Activated T-cell treated with anti-CD3 and anti-CD28 coated beads, Interleukin-2, amount 50 U/mL, for 72 hours (primary cell): ENCODE measurements at regions not wholly inside any gene's neighbourhood (a gene's known extent, or its start where the extent isn't known, plus 50 kb on each side); places are given as distances from the start of the nearest gene placed in this dataset.
"Not testable (repeated sequence)": the region's sequence is repeated elsewhere in the genome, so short reads cannot be mapped to it uniquely, and the experiment has no call there.

Source experiments
- ATAC-seq, 2 donors: fragments of 150-1000 bp; cut with Tn5 transposase; replicated peaks in 1 of 2; 2 replicates each; pipeline ENCODE4 v1.10.0; 2021; ENCODE audit warnings: moderate library complexity in 2 of 2, mild to moderate bottlenecking in 1 of 2
- DNase-seq, 2 donors: peaks; one replicate each; pipeline ENCODE4 v3.0.0; 2021 to 2022; ENCODE audit warnings: mixed read lengths in 1 of 2
- H3K27ac Mint-ChIP-seq: one replicate; pipeline ENCODE4 v1.8.0; 2022; ENCODE audit warnings: mild to moderate bottlenecking, moderate library complexity, mixed read lengths
- H3K27me3 Mint-ChIP-seq: one replicate; pipeline ENCODE4 v1.8.0; 2022; ENCODE audit warnings: low read depth, mixed read lengths
- H3K36me3 Mint-ChIP-seq, 2 donors: one replicate each; pipeline ENCODE4 v1.8.0; 2022; ENCODE audit warnings: mixed read lengths in 2 of 2, mild to moderate bottlenecking in 1 of 2; ENCODE audit not compliant: insufficient read depth in 2 of 2
- H3K4me1 Mint-ChIP-seq: one replicate; pipeline ENCODE4 v1.8.0; 2022; ENCODE audit warnings: low read depth, mixed read lengths
- H3K4me3 Mint-ChIP-seq, 2 donors: one replicate each; pipeline ENCODE4 v1.8.0; 2022; ENCODE audit warnings: mild to moderate bottlenecking in 2 of 2, mixed read lengths in 2 of 2, moderate library complexity in 2 of 2
- H3K9me3 Mint-ChIP-seq, 2 donors: one replicate each; pipeline ENCODE4 v1.8.0; 2022; ENCODE audit warnings: mixed read lengths in 2 of 2

- ATAC-seq (no peak), DNase-seq (no peak)
- Mint-ChIP-seq H3K4me3 (no peak overlapping the region), H3K27ac (no peak overlapping the region), H3K36me3 (no peaks in the 10 kb centered on the region), H3K9me3 (peaks cover 3 to 5% of the 10 kb centered on the region in 2 donors), H3K4me1 (peaks cover 7% of the 10 kb centered on the region), H3K27me3 (peaks cover 6% of the 10 kb centered on the region)
These were observed 302.7 kb downstream of the SFMBT2 start for GRCh38 chr10:7108141-7108540.

GRCh38 chr10:7107285-7107684 is 303.5 kb downstream of the SFMBT2 start:
- Mint-ChIP-seq H3K9me3 (peaks cover 3 to 5% of the 10 kb centered on the region in 2 donors), H3K4me1 (peaks cover 7% of the 10 kb centered on the region), H3K27ac (no peak overlapping the region), H3K36me3 (no peaks in the 10 kb centered on the region), H3K4me3 (no peak overlapping the region), H3K27me3 (peaks cover 6% of the 10 kb centered on the region)
- ATAC-seq (peak in 1 of 2 donors; percentile 36), DNase-seq (peak in 1 of 2 donors; percentile 7)

GRCh38 chr10:7104379-7104778 is 306.5 kb downstream of the SFMBT2 start:
- H3K4me1 Mint-ChIP-seq, H3K4me3 Mint-ChIP-seq, H3K27ac Mint-ChIP-seq, H3K9me3 Mint-ChIP-seq, DNase-seq, ATAC-seq, H3K27me3 Mint-ChIP-seq, H3K36me3 Mint-ChIP-seq: not testable (repeated sequence)

GRCh38 chr10:7102557-7103349 is 308.1 kb downstream of the SFMBT2 start:
- ATAC-seq = peak in 1 of 2 donors; percentile 80
- no peaks in the 10 kb centered on the region for H3K36me3 Mint-ChIP-seq
- H3K27me3 Mint-ChIP-seq = peaks cover 6% of the 10 kb centered on the region
- no peak overlapping the region for H3K4me3 Mint-ChIP-seq
- H3K4me1 Mint-ChIP-seq = peaks cover 7% of the 10 kb centered on the region
- DNase-seq = no peak
- H3K9me3 Mint-ChIP-seq = peaks cover 3 to 5% of the 10 kb centered on the region in 2 donors
- no peak overlapping the region for H3K27ac Mint-ChIP-seq

- H3K9me3 Mint-ChIP-seq = peaks cover 3 to 5% of the 10 kb centered on the region in 2 donors
- H3K4me3 Mint-ChIP-seq = no peak overlapping the region
- ATAC-seq = no peak
- H3K4me1 Mint-ChIP-seq = peaks cover under 1% of the 10 kb centered on the region
- H3K27ac Mint-ChIP-seq = no peak overlapping the region
- no peaks in the 10 kb centered on the region for H3K36me3 Mint-ChIP-seq
- no peak for DNase-seq
- peaks cover 6% of the 10 kb centered on the region for H3K27me3 Mint-ChIP-seq
These were observed 308.8 kb downstream of the SFMBT2 start for GRCh38 chr10:7102084-7102483.

GRCh38 chr10:7101451-7101850 is 309.4 kb downstream of the SFMBT2 start:
- Mint-ChIP-seq H3K4me1 (no peaks in the 10 kb centered on the region), H3K4me3 (no peak overlapping the region), H3K27me3 (peaks cover 6% of the 10 kb centered on the region), H3K36me3 (no peaks in the 10 kb centered on the region), H3K27ac (no peak overlapping the region), H3K9me3 (peaks cover 3 to 5% of the 10 kb centered on the region in 2 donors)
- DNase-seq (no peak), ATAC-seq (no peak)

GRCh38 chr10:7100032-7100702 is 310.7 kb downstream of the SFMBT2 start:
- Mint-ChIP-seq H3K27me3 (peaks cover 6% of the 10 kb centered on the region), H3K27ac (no peak overlapping the region), H3K4me1 (no peaks in the 10 kb centered on the region), H3K36me3 (no peaks in the 10 kb centered on the region), H3K9me3 (peaks cover 3 to 5% of the 10 kb centered on the region in 2 donors), H3K4me3 (no peak overlapping the region)
- DNase-seq (no peak), ATAC-seq (no peak)

- no peaks in the 10 kb centered on the region for H3K27me3 Mint-ChIP-seq
- no peak overlapping the region for H3K27ac Mint-ChIP-seq
These were observed 312.6 kb downstream of the SFMBT2 start for GRCh38 chr10:7098160-7098762.

GRCh38 chr10:7094781-7095180 is 316.1 kb downstream of the SFMBT2 start:
- no peaks in the 10 kb centered on the region for H3K36me3 Mint-ChIP-seq
- H3K4me3 Mint-ChIP-seq = no peak overlapping the region
- H3K27me3 Mint-ChIP-seq = no peaks in the 10 kb centered on the region
- ATAC-seq (no peak), DNase-seq (no peak)
- H3K9me3 Mint-ChIP-seq = no peaks in the 10 kb centered on the region
- H3K27ac Mint-ChIP-seq = no peak overlapping the region
- no peaks in the 10 kb centered on the region for H3K4me1 Mint-ChIP-seq

More at GRCh38 chr10:7098160-7098762, 312.6 kb downstream of the SFMBT2 start:
- Mint-ChIP-seq H3K36me3 (no peaks in the 10 kb centered on the region), H3K9me3 (no peaks in the 10 kb centered on the region), H3K4me1 (no peaks in the 10 kb centered on the region), H3K4me3 (no peak overlapping the region)
- no peak for DNase-seq
- ATAC-seq = no peak

DNA sequence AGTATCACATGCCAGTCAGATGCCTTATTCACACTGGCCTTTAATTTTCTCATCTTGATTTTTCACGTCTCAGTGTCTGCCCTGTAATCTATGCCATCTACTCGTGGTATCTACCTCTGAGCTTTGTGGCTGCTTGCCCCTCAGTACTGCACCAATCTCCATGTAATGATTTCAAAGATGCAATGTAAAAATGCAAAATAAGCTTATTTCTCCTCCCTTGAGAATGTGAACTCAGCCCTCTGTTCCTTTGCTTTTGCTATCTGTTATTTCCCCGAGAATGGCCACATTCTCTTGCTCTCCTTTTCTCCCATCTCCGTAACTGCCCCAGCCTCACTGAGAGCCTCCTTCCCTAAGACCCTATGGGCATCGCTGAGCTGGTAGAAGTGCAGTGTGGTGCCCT is 317.5 kb downstream of the SFMBT2 start:
- no peak overlapping the region for H3K27ac Mint-ChIP-seq
- H3K9me3 Mint-ChIP-seq = no peaks in the 10 kb centered on the region
- no peaks in the 10 kb centered on the region for H3K27me3 Mint-ChIP-seq
- no peak overlapping the region for H3K4me3 Mint-ChIP-seq
- no peak for ATAC-seq
- no peak for DNase-seq
- no peaks in the 10 kb centered on the region for H3K4me1 Mint-ChIP-seq
- no peaks in the 10 kb centered on the region for H3K36me3 Mint-ChIP-seq

DNA sequence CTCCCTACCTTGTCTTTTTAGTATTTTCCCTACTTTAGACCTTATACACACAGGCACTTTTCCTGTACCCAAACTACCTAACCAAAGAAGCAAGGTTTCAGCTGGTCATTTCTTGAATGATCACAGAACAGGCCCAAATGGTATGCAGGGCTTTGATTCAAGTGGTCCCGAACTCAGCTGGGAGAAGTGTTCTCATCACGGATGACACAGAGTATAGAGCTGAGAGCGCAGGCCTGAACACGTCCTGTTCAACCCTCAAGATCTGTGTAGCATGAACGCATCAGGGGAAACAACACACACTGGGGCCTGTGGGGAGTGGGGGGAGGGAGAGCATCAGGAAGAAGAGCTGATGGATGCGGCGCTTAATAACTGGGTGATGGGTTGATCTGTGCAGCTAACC is 318.2 kb downstream of the SFMBT2 start:
- Mint-ChIP-seq H3K4me3 (no peak overlapping the region), H3K27me3 (no peaks in the 10 kb centered on the region), H3K36me3 (no peaks in the 10 kb centered on the region), H3K9me3 (no peaks in the 10 kb centered on the region), H3K4me1 (no peaks in the 10 kb centered on the region), H3K27ac (no peak overlapping the region)
- DNase-seq = no peak
- no peak for ATAC-seq

GRCh38 chr10:7090529-7090928 is 320.3 kb downstream of the SFMBT2 start:
- Mint-ChIP-seq H3K4me1 (no peaks in the 10 kb centered on the region), H3K36me3 (no peaks in the 10 kb centered on the region), H3K9me3 (no peaks in the 10 kb centered on the region), H3K27ac (no peak overlapping the region), H3K27me3 (peaks cover 6% of the 10 kb centered on the region), H3K4me3 (no peak overlapping the region)
- DNase-seq = no peak
- no peak for ATAC-seq

DNA sequence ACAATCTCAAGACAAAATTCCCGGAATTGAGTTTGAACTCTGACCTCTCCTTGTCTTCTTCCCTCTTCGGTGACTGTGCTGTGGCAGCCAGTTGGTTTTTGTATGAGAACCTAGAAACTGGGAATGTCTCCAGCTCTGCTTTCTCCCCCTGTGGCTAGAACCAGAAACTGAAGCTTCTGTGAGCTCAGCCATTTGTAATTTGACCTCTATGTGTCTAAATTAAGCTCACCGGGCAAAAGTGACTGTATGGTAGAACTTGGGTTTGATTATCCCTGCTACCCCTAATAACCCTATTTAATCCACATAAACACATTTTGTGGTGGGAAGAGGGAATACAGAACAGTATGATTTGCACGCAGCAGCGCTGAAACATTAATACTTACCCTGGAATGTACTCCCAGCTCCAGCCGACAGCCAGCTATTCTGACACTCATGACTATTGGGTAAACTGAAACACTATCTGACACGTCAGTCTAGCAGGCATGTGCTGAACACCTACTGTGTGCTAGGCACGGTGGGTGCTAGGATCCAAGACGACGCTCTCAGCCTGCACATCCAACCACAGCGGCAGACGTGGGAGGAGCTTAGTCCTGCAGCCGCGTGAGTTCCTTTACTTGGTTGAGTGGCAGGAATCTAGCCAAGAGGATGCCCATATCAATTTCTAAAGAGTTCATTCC is 324.8 kb downstream of the SFMBT2 start:
- Mint-ChIP-seq H3K36me3 (no peaks in the 10 kb centered on the region), H3K27me3 (peaks cover 44% of the 10 kb centered on the region), H3K9me3 (no peaks in the 10 kb centered on the region), H3K4me1 (no peaks in the 10 kb centered on the region), H3K27ac (no peak overlapping the region), H3K4me3 (no peak overlapping the region)
- ATAC-seq (no peak), DNase-seq (no peak)
